ENCODE measurements at regions not wholly inside any gene's neighbourhood (a gene's known extent, or its start where the extent isn't known, plus 50 kb on each side); places are given as distances from the start of the nearest gene placed in this dataset.

GRCh38 chr3:162507397-162507796 is 1010.8 kb downstream of the OTOL1 start:
- Histone ChIP-seq H3K36me3 (ENCODE audit: insufficient read depth, low read length, poor library complexity, severe bottlenecking) (no peaks in the 10 kb centered on the region), H3K4me3 (ENCODE audit: low read depth, low read length, poor library complexity, severe bottlenecking) (no peak overlapping the region), H3K27ac (ENCODE audit: low read depth, low read length, poor library complexity, severe bottlenecking) (no peak overlapping the region), H3K9me3 (ENCODE audit: low read depth, low read length, poor library complexity, severe bottlenecking) (no peaks in the 10 kb centered on the region), H3K4me1 (ENCODE audit: insufficient read depth, low read length, poor library complexity, severe bottlenecking) (no peaks in the 10 kb centered on the region), H3K27me3 (replicated peaks; ENCODE audit: insufficient read depth, low read depth, low read length, poor library complexity) (no peaks in the 10 kb centered on the region)
- TF ChIP-seq EZH2 (IDR thresholded peaks at IDR 0.05; ENCODE audit: borderline replicate concordance, low read depth, low read length, poor library complexity, severe bottlenecking), result no peak
- TF ChIP-seq, protein P1, sequence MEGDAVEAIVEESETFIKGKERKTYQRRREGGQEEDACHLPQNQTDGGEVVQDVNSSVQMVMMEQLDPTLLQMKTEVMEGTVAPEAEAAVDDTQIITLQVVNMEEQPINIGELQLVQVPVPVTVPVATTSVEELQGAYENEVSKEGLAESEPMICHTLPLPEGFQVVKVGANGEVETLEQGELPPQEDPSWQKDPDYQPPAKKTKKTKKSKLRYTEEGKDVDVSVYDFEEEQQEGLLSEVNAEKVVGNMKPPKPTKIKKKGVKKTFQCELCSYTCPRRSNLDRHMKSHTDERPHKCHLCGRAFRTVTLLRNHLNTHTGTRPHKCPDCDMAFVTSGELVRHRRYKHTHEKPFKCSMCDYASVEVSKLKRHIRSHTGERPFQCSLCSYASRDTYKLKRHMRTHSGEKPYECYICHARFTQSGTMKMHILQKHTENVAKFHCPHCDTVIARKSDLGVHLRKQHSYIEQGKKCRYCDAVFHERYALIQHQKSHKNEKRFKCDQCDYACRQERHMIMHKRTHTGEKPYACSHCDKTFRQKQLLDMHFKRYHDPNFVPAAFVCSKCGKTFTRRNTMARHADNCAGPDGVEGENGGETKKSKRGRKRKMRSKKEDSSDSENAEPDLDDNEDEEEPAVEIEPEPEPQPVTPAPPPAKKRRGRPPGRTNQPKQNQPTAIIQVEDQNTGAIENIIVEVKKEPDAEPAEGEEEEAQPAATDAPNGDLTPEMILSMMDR (conservative IDR thresholded peaks at IDR 0.05; ENCODE audit: low read depth, low read length), result no peak
- no peak for DNase-seq (ENCODE audit: low spot score)
- no TSS peak for BruUV-seq (replicated peaks)
- CTCF ChIA-PET, result no interaction called here
- intact Hi-C loops (cut with micrococcal nuclease; ENCODE audit: unreplicated experiment), result no loop called here
- POLR2A ChIA-PET (ENCODE audit: low non-redundant PET), result no interaction called here

DNA sequence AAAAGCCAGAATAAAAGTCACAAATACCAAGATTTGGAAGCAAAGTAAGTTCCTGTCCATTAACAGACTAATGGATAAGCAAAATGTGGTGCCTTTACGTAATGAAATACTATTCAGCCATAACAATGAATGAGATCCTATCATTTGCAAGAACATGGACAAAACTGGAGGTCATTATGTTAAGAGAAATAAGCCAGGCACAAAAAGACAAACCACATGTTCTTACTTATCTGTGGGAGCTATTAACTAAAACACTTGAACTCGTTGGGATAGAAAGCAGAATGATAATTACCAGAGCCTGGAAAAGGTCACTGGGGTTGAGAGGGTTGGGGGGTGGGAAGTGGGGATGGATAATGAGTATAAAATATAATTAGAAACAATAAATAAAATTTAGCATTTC is 1015.9 kb downstream of the OTOL1 start:
- intact Hi-C loops (cut with micrococcal nuclease; ENCODE audit: unreplicated experiment), result loop anchor here (10.0 kb wide), 1 partner anchor 658 kb away; no protein-coding TSS in a partner anchor
- POLR2A ChIA-PET (ENCODE audit: low non-redundant PET), result interaction anchor here (0.7 kb wide), 1 partner anchor 221 kb away, joined by 25 read pairs; no protein-coding TSS in a partner anchor

DNA sequence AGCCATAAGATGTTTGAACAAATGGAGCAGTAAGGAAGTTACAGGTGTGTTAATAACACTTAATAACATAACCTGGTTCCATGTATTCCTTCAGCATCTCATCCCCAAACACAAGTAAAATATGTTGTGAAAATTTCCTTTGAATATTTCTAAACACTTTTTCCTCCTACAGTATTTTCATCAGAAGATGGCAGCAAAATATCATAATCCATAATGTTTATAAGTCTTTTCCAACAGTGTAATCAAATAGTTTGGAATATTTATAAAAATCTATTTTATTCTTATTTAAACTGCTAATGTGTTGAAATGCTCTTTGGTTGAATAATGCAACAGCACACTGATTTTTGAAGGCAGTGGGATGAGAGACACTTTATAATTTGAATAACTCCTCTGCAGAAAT is 1020.5 kb downstream of the OTOL1 start:
- H3K36me3 ChIP-seq (ENCODE audit: insufficient read depth, low read length, poor library complexity, severe bottlenecking), result no peaks in the 10 kb centered on the region
- H3K9me3 ChIP-seq (ENCODE audit: low read depth, low read length, poor library complexity, severe bottlenecking), result no peaks in the 10 kb centered on the region
- intact Hi-C loops (cut with micrococcal nuclease; ENCODE audit: unreplicated experiment), result loop anchor here (10.0 kb wide), 1 partner anchor 662 kb away; no protein-coding TSS in a partner anchor
- CTCF ChIA-PET, result no interaction called here
- DNase-seq (ENCODE audit: low spot score), result peak; percentile 11
- BruUV-seq (replicated peaks), result no TSS peak
- TF ChIP-seq, protein P1 (conservative IDR thresholded peaks at IDR 0.05; ENCODE audit: low read depth, low read length), result no peak; the same call in 1 of the 2 replicates
- no peak for TF ChIP-seq EZH2 (IDR thresholded peaks at IDR 0.05; ENCODE audit: borderline replicate concordance, low read depth, low read length, poor library complexity, severe bottlenecking)
- H3K4me3 ChIP-seq (ENCODE audit: low read depth, low read length, poor library complexity, severe bottlenecking), result no peak overlapping the region
- no peak overlapping the region for H3K27ac ChIP-seq (ENCODE audit: low read depth, low read length, poor library complexity, severe bottlenecking)
- POLR2A ChIA-PET (ENCODE audit: low non-redundant PET), result no interaction called here
- H3K27me3 ChIP-seq (replicated peaks; ENCODE audit: insufficient read depth, low read depth, low read length, poor library complexity), result no peaks in the 10 kb centered on the region
- H3K4me1 ChIP-seq (ENCODE audit: insufficient read depth, low read length, poor library complexity, severe bottlenecking), result no peaks in the 10 kb centered on the region

More for the DNA sequence above, 1015.9 kb downstream of the OTOL1 start:
- H3K36me3 ChIP-seq (ENCODE audit: insufficient read depth, low read length, poor library complexity, severe bottlenecking), result no peaks in the 10 kb centered on the region
- BruUV-seq (replicated peaks), result no TSS peak
- DNase-seq (ENCODE audit: low spot score), result no peak
- H3K27me3 ChIP-seq (replicated peaks; ENCODE audit: insufficient read depth, low read depth, low read length, poor library complexity), result no peaks in the 10 kb centered on the region
- H3K4me1 ChIP-seq (ENCODE audit: insufficient read depth, low read length, poor library complexity, severe bottlenecking), result no peaks in the 10 kb centered on the region
- no peaks in the 10 kb centered on the region for H3K9me3 ChIP-seq (ENCODE audit: low read depth, low read length, poor library complexity, severe bottlenecking)
- H3K4me3 ChIP-seq (ENCODE audit: low read depth, low read length, poor library complexity, severe bottlenecking), result no peak overlapping the region
- TF ChIP-seq, protein P1 (conservative IDR thresholded peaks at IDR 0.05; ENCODE audit: low read depth, low read length), result no peak
- TF ChIP-seq EZH2 (IDR thresholded peaks at IDR 0.05; ENCODE audit: borderline replicate concordance, low read depth, low read length, poor library complexity, severe bottlenecking), result no peak
- no peak overlapping the region for H3K27ac ChIP-seq (ENCODE audit: low read depth, low read length, poor library complexity, severe bottlenecking)
- CTCF ChIA-PET, result no interaction called here

Data from A673 (cell line).